Fibroblast of skin of scalp (primary cell): ENCODE measurements at regions not wholly inside any gene's neighbourhood (a gene's known extent, or its start where the extent isn't known, plus 50 kb on each side); places are given as distances from the start of the nearest gene placed in this dataset.
A peak's percentile ranks its signal among the peaks of the same experiment; 100 is the strongest.

Source experiments
- DNase-seq: peaks from one replicate; pipeline ENCODE4 v3.0.0-alpha.2; 2013

GRCh38 chr1:87165177-87165576 lies 163.5 kb upstream of the LMO4 start:
- DNase-seq: no peak

- no peak for DNase-seq
These were observed 161.4 kb upstream of the LMO4 start for GRCh38 chr1:87167157-87167789.

- DNase-seq: no peak
These were observed 160.7 kb upstream of the LMO4 start for GRCh38 chr1:87167848-87168525.

- no peak for DNase-seq
These were observed 159.3 kb upstream of the LMO4 start for GRCh38 chr1:87169263-87169910.

GRCh38 chr1:87170157-87170556 lies 158.5 kb upstream of the LMO4 start:
- DNase-seq: peak; percentile 43

DNA sequence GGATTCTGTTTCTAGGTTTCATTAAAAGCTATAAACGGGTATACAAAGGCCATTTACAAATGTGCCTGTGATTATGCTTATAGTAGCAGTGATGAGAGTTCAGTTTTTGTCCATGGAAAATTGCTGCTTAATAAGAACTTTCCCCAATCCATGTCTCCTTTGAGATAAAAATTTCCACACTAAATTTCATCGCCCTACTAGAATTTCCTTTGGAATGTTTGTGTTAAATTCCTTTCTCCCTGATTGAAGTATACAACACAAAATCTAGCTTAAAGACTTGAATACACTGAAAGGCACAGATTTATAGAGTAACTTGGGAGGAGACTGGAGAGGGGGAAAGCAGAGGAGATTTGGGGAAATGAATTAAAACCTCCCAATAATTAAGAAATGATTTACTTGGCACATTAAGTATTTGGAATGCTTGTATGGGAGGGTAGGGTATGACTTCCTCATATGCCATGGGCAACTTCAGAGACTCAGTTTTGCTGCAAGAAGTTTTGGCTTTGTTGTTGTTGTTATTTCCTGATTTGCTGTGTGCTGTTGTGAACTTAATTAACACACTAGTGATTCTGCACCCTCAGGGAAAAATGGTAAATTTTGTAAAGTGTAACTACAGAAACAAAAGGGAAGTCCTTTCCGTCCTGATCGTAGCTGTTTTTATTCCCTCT lies 157.6 kb upstream of the LMO4 start:
- DNase-seq: peak; percentile 54

- no peak for DNase-seq
These were observed 155.4 kb upstream of the LMO4 start for GRCh38 chr1:87173231-87173630.

DNA sequence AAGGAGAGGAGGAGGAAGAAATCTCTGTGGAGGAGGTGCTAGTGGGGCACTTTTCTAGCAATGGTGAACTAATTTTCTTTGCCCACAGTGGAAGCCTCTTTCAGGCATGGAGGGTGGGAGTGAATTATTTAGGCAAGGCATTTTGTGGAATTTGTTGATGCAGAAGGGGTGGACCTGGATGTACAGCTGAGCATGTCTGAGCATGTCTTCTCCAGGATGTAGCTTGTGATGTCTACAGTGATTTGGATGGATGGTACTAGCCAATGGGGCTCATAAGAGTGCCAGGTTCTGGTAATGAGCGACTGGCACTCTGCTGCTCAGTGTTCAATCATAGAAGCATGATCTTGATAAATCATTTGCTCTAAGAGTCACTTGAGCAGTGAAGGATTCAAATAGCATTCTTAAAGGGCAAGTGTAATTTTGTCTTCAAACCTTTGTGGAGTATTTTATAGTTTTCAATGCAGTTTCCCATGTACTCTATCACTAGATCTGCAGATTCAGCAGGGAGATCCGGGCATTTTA lies 153.9 kb upstream of the LMO4 start:
- no peak for DNase-seq

DNA sequence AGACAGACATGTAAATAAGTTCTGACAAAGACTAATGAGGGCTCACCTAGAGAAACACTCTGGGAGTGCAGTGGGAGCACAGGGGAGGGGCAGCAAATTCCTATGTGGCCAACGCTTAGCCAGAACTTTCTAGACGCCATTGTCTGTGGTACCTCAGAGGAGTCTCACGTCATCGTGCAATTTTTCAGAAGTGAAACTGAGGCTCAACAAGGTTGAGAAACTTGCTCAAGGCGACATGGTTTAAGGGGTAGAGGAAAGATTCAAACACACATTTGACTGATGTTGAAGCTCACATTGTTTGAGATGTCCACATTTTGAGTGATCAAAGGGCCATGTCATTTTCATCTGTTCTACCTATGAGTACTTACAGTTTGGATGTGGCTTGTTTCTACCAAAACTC lies 152.6 kb upstream of the LMO4 start:
- DNase-seq: no peak

- DNase-seq: no peak
These were observed 152.2 kb upstream of the LMO4 start for GRCh38 chr1:87176514-87176913.

DNA sequence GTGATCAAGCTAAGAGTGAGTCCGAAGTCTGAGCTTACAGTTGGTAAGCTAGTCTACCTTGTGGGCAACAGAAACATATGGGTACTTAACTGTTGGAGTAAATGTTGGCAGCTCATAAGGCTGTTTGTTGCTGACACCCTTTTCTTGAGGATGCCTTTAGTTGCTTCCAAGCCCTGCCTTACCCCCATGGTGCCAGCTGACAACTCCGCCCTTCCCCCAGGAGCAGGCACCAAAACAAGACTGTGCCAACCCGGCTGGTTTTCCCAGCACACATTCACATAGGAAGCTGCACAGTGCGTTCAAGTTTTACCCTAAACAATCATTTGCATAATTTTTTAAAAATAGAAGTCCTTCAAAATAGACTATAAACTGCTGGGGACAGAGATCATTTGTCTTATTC lies 150.2 kb upstream of the LMO4 start:
- DNase-seq: no peak

- DNase-seq: no peak
These were observed 149.4 kb upstream of the LMO4 start for GRCh38 chr1:87179076-87179810.

- DNase-seq: no peak
These were observed 148.7 kb upstream of the LMO4 start for GRCh38 chr1:87179851-87180519.

DNA sequence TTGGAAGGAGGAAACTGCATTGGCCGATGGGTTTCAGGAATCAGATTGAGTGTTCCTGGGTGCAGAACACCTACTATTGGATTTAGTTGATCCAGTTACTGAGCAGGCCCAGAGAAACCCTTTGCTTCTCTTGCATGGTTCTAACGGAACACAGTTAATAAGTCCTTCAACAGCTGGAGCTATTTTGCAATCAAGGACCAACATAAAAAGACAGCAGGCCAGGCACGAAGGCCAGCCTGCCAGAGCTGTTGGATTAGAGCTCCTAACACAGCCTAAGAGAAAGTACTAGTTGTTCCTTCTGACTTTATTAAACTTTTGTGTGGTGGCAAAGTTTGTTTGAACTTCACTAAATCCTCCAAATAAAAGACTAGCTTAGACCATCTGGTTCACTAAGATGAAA lies 148.0 kb upstream of the LMO4 start:
- no peak for DNase-seq

GRCh38 chr1:87182611-87183010 lies 146.1 kb upstream of the LMO4 start:
- no peak for DNase-seq

GRCh38 chr1:87185077-87185476 lies 143.6 kb upstream of the LMO4 start:
- DNase-seq: no peak

GRCh38 chr1:87186346-87186745 lies 142.3 kb upstream of the LMO4 start:
- no peak for DNase-seq

GRCh38 chr1:87188640-87189039 lies 140.0 kb upstream of the LMO4 start:
- DNase-seq: no peak

DNA sequence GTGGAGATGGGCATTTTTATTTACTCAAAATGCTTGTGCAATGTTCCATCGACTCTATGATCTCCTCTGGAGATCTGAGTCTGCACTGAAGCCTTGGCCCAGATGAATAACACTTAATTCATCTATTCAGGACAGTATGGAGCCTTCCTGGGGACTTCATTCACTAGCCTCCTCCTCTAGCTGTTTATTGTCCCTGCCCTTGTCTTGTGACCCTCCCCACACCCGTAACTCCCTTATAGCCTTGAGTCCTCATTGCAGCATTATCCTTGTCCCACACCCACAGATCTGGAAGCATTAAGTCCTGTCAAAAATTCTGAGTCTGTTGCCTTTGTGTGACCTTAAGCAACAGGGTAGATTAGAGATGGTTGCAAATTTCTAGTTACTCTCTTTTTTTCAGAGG lies 138.3 kb upstream of the LMO4 start:
- no peak for DNase-seq

DNA sequence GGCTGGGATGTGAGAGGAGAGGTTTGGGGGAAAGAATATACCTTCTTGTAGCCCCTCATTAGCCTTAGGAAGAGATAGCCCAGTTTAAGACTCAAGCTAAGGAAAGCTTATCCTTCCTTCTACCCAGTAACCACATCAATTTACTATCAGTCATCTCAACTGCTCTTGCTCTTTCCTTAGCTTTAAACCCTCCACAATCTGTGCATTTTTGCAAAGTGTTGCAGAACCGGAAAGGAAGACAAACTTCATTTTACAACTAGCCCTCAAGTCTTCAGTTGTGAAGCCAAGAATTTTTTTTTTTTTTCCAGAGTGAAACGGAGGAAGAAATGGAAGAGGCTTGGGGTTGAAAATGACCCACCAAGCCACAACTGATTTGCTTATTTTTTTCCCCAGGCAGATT lies 137.0 kb upstream of the LMO4 start:
- no peak for DNase-seq

DNA sequence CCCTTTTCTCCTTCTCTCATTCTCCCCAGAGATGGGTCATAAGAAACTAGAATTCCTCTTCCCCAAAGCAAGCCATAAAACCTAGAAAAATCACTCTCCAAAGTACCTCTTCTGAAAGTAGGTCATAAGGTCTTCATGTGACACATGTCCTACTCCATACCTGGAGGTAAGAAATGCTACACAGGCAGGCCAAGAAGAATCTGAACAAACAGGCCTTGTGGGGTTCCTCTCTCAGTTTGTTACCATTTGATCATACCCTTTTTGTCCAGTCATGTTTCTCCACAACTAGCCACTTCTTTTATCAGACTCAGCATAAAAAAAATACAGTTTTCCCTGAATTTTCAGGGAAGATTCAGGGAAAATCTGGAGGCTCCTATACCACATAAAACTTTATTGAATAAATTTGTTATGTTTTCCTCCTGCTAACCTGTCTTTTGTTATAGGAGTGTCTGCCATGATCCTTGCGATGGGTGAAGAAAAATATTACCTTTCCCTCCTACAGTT lies 134.4 kb upstream of the LMO4 start:
- DNase-seq: no peak

GRCh38 chr1:87194856-87195255 lies 133.8 kb upstream of the LMO4 start:
- no peak for DNase-seq
